Ovary (tissue), 7 donors: ENCODE measurements at regions not wholly inside any gene's neighbourhood (a gene's known extent, or its start where the extent isn't known, plus 50 kb on each side); places are given as distances from the start of the nearest gene placed in this dataset.

ENCODE experiments used
- DNase-seq, 5 donors: peaks; one replicate each; pipeline ENCODE4 v3.0.0-alpha.2; 2019 to 2020
- H3K27ac ChIP-seq, 2 donors: fragments of 200-600 bp; one replicate each; pipeline versions ENCODE4 v1.5.1 to v1.8.0; 2019 to 2022
- H3K27me3 ChIP-seq: fragments of 200-600 bp; one replicate; pipeline ENCODE4 v1.8.0; 2022
- H3K36me3 ChIP-seq: fragments of 200-600 bp; sonication (generic); one replicate; pipeline ENCODE4 v1.5.1; 2019
- H3K4me1 ChIP-seq: one replicate; pipeline ENCODE4 v1.8.1; 2013; ENCODE audit warnings: mild to moderate bottlenecking, moderate library complexity; ENCODE audit not compliant: insufficient read depth
- H3K4me3 ChIP-seq: fragments of 200-600 bp; sonication (generic); one replicate; pipeline ENCODE4 v1.5.1; 2017
- H3K9me3 ChIP-seq, 2 donors: fragments of 200-600 bp in 1 of 2; sonication (generic) in 1 of 2; one replicate each; pipeline versions ENCODE4 v1.5.1 to v1.8.1; 2013 to 2019; ENCODE audit warnings: mild to moderate bottlenecking in 1 of 2, moderate library complexity in 1 of 2
- CTCF ChIP-seq, 3 donors: fragments of 450-650 bp in 2 of 3; fragments of 200-600 bp in 1 of 3; IDR thresholded peaks; one replicate each; pipeline versions ENCODE4 v1.5.1 to v1.8.0; 2016 to 2022; ENCODE audit warnings: antibody characterized with exemption in 3 of 3, mild to moderate bottlenecking in 1 of 3
- EP300 ChIP-seq: sonication (generic); formaldehyde crosslinking; IDR thresholded peaks from one replicate; pipeline ENCODE4 v1.6.1; 2017; ENCODE audit warnings: antibody characterized with exemption
- POLR2A ChIP-seq: fragments of 450-650 bp; IDR thresholded peaks from one replicate; pipeline ENCODE4 v1.6.1; 2017; ENCODE audit warnings: antibody characterized with exemption, mild to moderate bottlenecking, moderate library complexity
- WGBS, 3 donors: extraction: QIAGEN DNeasy Blood & Tissue Kit in 1 of 3; methylation state at CpG; one replicate each; pipeline versions ENCODE4 v1.1.5 to v1.1.7; 2013 to 2017; 5-methylcytosine and 5-hydroxymethylcytosine counted together
- intact Hi-C, 4 donors: fragments of 100-400 bp; cut with DNase I; formaldehyde crosslinking; loops; one replicate each; pipeline versions ENCODE4 v1.11.0 to v1.15.1; 2022 to 2023
- donor health status: DM: no; HTN: no; CAD: no; lungs with moderate emphysema.
- donor health status: DM: no; HTN: no; CAD: no.
- donor health status: Bipolar disorder and iron deficiency.
- donor health status: DM: no; HTN: no; CAD: no.
- donor health status: DM: yes; HTN: yes; CAD: no.

GRCh38 chr5:97554977-97555643 lies 372.1 kb upstream of the RIOK2 start:
- intact Hi-C loops = no loop called here
- H3K9me3 ChIP-seq = no peaks in the 10 kb centered on the region
- no peaks in the 10 kb centered on the region for H3K36me3 ChIP-seq
- H3K27me3 ChIP-seq = no peaks in the 10 kb centered on the region
- no peak overlapping the region for H3K4me3 ChIP-seq
- no peak for TF ChIP-seq CTCF (IDR thresholded peaks at IDR 0.05)
- TF ChIP-seq EP300 = no peak
- TF ChIP-seq POLR2A = no peak
- no peak for DNase-seq
- H3K4me1 ChIP-seq = no peaks in the 10 kb centered on the region
- WGBS, 3 donors = 53 to 54% (median 54%) methylated on average over 4 of the region's 4 CpGs
- no peak overlapping the region for H3K27ac ChIP-seq

- no peak for DNase-seq
- Histone ChIP-seq H3K4me1 (no peaks in the 10 kb centered on the region), H3K36me3 (no peaks in the 10 kb centered on the region), H3K9me3 (no peaks in the 10 kb centered on the region), H3K4me3 (no peak overlapping the region), H3K27me3 (no peaks in the 10 kb centered on the region), H3K27ac (no peak overlapping the region)
- TF ChIP-seq POLR2A = no peak
- no peak for TF ChIP-seq CTCF (IDR thresholded peaks at IDR 0.05)
- TF ChIP-seq EP300 = no peak
- intact Hi-C loops = no loop called here
- 82 to 90% (median 87%) methylated on average over 1 of the region's 1 CpG for WGBS, 3 donors
Observed at GRCh38 chr5:97555644-97555981, 372.6 kb upstream of the RIOK2 start.

- Histone ChIP-seq H3K36me3 (no peaks in the 10 kb centered on the region), H3K4me3 (no peak overlapping the region), H3K27me3 (no peaks in the 10 kb centered on the region), H3K27ac (no peak overlapping the region), H3K9me3 (no peaks in the 10 kb centered on the region), H3K4me1 (no peaks in the 10 kb centered on the region)
- intact Hi-C loops = no loop called here
- TF ChIP-seq POLR2A (no peak), EP300 (no peak), CTCF (IDR thresholded peaks at IDR 0.05) (no peak)
- WGBS, 3 donors = 82 to 84% (median 82%) methylated on average over 3 of the region's 3 CpGs
- DNase-seq = no peak
Observed at GRCh38 chr5:97559827-97560598, 377.0 kb upstream of the RIOK2 start.

- no peak for TF ChIP-seq CTCF (IDR thresholded peaks at IDR 0.05)
- DNase-seq = no peak
- Histone ChIP-seq H3K27ac (no peak overlapping the region), H3K4me3 (no peak overlapping the region), H3K27me3 (no peaks in the 10 kb centered on the region), H3K4me1 (no peaks in the 10 kb centered on the region), H3K9me3 (no peaks in the 10 kb centered on the region), H3K36me3 (no peaks in the 10 kb centered on the region)
- WGBS, 3 donors = 86 to 96% (median 87%) methylated on average over 1 of the region's 1 CpG
- intact Hi-C loops = no loop called here
Observed at GRCh38 chr5:97560599-97560993, 377.5 kb upstream of the RIOK2 start.
